T-helper 17 cell (primary cell): ENCODE measurements at regions not wholly inside any gene's neighbourhood (a gene's known extent, or its start where the extent isn't known, plus 50 kb on each side); places are given as distances from the start of the nearest gene placed in this dataset.
"Not testable (repeated sequence)": the region's sequence is repeated elsewhere in the genome, so short reads cannot be mapped to it uniquely, and the experiment has no call there.

ENCODE experiments used
- ATAC-seq: fragments of 150-1000 bp; cut with Tn5 transposase; 2 replicates; pipeline ENCODE4 v1.10.0; 2021; ENCODE audit warnings: mild to moderate bottlenecking, moderate library complexity
- DNase-seq, 3 donors: peaks; one replicate each; pipeline versions ENCODE4 v3.0.0 to v3.0.0-alpha.2; 2020 to 2021
- H3K9me3 ChIP-seq: one replicate; pipeline ENCODE4 v1.7.0; 2013; ENCODE audit warnings: low read length, mild to moderate bottlenecking; ENCODE audit not compliant: control insufficient read depth, poor library complexity, severe bottlenecking
- H3K27ac Mint-ChIP-seq: one replicate; pipeline ENCODE4 v1.8.0; 2022; ENCODE audit warnings: mild to moderate bottlenecking, moderate library complexity, mixed read lengths
- H3K27me3 Mint-ChIP-seq: one replicate; pipeline ENCODE4 v1.8.0; 2022; ENCODE audit warnings: mixed read lengths
- H3K36me3 Mint-ChIP-seq: one replicate; pipeline ENCODE4 v1.8.0; 2022; ENCODE audit warnings: low read depth, mixed read lengths
- H3K4me1 Mint-ChIP-seq: one replicate; pipeline ENCODE4 v1.8.0; 2022; ENCODE audit warnings: mild to moderate bottlenecking, mixed read lengths
- H3K4me3 Mint-ChIP-seq: one replicate; pipeline ENCODE4 v1.8.0; 2022; ENCODE audit warnings: mild to moderate bottlenecking, moderate library complexity, mixed read lengths

DNA sequence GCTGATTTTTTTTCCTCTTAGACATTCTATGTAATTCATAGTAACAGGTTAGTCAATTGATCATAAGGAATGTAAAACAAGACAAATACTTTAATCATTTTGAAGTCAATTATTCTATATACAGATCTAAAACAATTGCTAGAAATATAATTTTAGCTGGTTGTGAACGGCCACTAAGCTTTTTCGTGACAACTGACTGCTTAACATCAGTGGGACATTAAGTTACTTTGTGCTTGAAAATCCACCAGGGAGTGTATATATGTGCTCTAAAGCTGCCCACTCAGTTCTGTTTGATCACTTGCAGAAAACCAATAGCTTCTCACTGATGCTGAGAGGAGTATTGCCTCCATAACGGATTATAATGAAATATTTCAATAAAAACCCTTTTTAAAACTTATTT is 370.2 kb upstream of the CCNH start:
- H3K9me3 ChIP-seq: no peaks in the 10 kb centered on the region
- ATAC-seq (no peak), DNase-seq (no peak)
- Mint-ChIP-seq H3K4me1 (peaks cover 4% of the 10 kb centered on the region), H3K36me3 (no peaks in the 10 kb centered on the region), H3K4me3 (no peak overlapping the region), H3K27ac (no peak overlapping the region), H3K27me3 (peaks cover 55% of the 10 kb centered on the region)

DNA sequence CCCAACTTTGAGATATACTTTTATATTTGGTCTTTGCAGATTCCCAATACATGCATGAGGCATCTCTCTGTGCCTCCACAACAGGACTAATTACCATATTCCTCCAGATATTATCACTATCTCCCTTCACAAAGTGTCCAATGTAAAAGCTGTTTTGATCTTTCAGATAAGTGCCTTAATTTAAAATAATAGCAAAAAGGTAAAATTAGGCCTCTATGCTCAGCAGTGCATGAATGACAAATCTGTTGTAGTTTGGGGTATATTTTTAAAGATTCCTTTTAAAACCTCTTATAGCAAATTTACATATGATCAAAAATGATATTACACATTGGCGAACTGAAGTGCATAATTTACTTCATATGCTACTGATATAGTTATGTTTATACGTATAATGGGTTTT is 369.2 kb upstream of the CCNH start:
- no peak for DNase-seq
- peaks cover 4% of the 10 kb centered on the region for H3K4me1 Mint-ChIP-seq
- no peak overlapping the region for H3K4me3 Mint-ChIP-seq
- peaks cover 58% of the 10 kb centered on the region for H3K27me3 Mint-ChIP-seq
- ATAC-seq: no peak
- no peaks in the 10 kb centered on the region for H3K36me3 Mint-ChIP-seq
- H3K9me3 ChIP-seq: no peaks in the 10 kb centered on the region
- no peak overlapping the region for H3K27ac Mint-ChIP-seq

DNA sequence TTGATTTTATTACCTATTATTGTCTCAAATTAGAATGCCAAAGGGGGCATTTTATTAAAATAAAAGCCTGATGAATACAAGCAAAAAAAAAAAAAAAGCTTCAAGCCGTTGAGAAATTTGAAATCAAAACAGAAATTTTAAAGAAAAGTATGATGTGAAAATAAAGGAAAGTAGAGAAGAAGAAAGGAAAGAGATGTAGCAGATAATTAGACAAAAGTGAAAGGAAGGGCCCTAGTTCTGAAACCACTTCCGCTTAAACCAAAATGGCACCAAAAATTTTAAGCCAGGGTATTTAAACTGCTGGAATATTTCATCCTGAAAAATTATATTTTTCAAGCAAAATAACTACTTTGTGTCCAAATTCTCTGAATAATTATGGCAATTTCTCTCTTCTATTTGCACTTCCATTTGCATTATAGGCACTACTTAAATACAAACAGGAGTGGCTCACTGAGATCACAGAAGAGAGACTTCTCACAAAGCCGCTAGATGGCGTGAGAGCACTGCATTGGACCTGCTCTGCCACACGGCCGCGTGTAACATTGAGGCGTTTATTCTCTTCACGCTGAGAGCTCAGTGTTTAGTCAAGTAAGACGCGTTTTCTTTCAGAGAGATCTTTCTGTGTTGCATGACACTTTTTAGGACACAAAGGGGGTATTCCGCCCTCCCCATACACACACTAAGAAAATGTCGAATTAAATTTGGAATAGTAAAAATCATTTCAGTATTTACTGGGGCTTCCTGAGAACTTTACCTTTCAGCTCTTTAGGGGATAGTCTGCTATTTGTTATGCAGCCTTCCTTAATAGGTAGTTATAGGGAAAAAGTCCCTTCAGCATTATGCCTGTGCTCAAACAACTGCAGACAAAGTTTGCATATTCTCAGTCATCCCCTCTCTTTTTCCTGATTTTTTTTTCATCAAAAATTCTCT is 368.4 kb upstream of the CCNH start:
- peaks cover 4% of the 10 kb centered on the region for H3K4me1 Mint-ChIP-seq
- H3K4me3 Mint-ChIP-seq: no peak overlapping the region
- H3K36me3 Mint-ChIP-seq: no peaks in the 10 kb centered on the region
- H3K27ac Mint-ChIP-seq: no peak overlapping the region
- ATAC-seq: peak; percentile 99
- H3K27me3 Mint-ChIP-seq: peaks cover 60% of the 10 kb centered on the region
- peak; percentile 46 to 64 (median 50) for DNase-seq
- no peaks in the 10 kb centered on the region for H3K9me3 ChIP-seq

DNA sequence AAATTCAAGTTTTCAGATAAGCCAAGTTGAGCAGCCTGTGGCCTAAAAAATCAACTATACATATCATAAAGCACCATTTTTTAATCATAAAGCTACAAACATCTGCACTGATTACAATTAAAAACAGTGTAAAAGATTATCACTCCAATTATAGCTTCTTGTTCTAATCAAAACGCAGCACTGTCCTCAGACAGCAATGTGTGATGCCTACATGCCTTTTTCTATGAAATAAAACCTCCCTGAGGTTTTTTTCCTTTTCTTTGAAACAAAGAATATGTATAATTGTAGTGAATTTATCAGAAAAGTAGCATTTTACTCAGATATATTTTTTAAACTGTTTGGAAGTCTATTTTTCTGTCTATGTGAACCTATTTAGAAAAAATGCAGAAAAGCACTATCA is 366.1 kb upstream of the CCNH start:
- no peak overlapping the region for H3K27ac Mint-ChIP-seq
- no peak for DNase-seq
- H3K27me3 Mint-ChIP-seq: peaks cover 55% of the 10 kb centered on the region

DNA sequence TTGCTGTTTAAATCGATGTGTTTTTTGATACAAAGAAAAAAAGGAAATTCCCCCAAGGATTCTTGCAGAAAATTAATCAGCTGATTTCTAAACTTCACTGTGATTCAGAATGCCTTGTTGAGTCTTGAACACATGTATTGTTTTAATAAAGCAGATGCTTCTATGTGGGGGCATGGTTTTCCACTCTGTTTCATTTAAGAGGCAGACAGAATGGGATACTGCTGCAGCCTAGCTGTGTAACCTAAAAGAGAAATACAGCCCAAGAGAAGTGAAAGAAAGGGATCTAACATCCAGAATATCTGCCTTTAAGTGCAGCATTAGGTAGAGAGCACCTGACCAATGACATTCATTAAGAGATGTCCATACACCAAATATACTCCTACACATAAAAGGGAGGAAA is 365.1 kb upstream of the CCNH start:
- no peaks in the 10 kb centered on the region for H3K9me3 ChIP-seq
- ATAC-seq: no peak
- DNase-seq: no peak
- H3K27ac Mint-ChIP-seq: no peak overlapping the region
- H3K36me3 Mint-ChIP-seq: peaks cover 5% of the 10 kb centered on the region
- peaks cover 63% of the 10 kb centered on the region for H3K27me3 Mint-ChIP-seq
- peaks cover 2% of the 10 kb centered on the region for H3K4me1 Mint-ChIP-seq
- H3K4me3 Mint-ChIP-seq: no peak overlapping the region

More for the DNA sequence above, 366.1 kb upstream of the CCNH start:
- no peak for ATAC-seq
- Mint-ChIP-seq H3K4me1 (peaks cover 2% of the 10 kb centered on the region), H3K36me3 (peaks cover 2% of the 10 kb centered on the region), H3K4me3 (no peak overlapping the region)
- no peaks in the 10 kb centered on the region for H3K9me3 ChIP-seq

DNA sequence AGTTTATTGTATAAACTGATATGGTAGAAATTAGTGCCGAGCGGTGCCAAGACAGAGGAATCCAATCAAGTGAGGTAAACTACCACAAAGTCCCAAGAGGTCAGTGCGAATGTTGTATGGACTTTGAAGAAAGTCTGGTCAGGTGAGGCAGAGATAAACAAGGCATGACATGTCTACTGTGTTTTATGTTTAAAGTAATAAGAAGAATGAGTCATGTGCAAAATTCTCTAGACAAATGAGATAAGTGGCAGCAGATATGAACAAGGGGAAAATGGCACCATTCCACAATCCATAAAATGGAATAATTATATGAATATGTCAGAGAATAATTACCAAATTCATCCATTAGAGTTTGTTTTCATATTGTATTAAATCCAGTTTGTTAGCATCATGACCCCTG is 364.1 kb upstream of the CCNH start:
- H3K36me3 Mint-ChIP-seq: peaks cover 5% of the 10 kb centered on the region
- ATAC-seq: no peak
- H3K27me3 Mint-ChIP-seq: peaks cover 53% of the 10 kb centered on the region

DNA sequence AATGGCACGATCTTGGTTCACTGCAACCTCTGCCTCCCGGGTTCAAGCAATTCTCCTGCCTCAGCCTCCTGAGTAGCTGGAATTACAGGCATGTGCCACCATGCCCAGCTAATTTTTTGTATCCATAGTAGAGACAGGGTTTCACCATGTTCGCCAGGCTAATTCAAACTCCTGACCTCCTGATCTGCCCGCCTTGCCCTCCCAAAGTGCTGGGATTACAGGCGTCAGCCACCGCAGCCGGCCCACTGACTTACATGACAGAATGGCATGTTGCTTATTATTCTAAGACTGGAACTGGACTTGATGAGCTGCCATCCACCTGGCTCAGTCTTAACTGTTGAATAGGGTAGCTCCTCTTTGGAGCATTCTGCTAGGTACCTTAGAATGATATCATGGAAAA is 363.6 kb upstream of the CCNH start:
- H3K9me3 ChIP-seq, H3K36me3 Mint-ChIP-seq, ATAC-seq, H3K4me1 Mint-ChIP-seq, H3K4me3 Mint-ChIP-seq, DNase-seq, H3K27ac Mint-ChIP-seq: not testable (repeated sequence)
- H3K27me3 Mint-ChIP-seq: peaks cover 50% of the 10 kb centered on the region

More for the DNA sequence above, 364.1 kb upstream of the CCNH start:
- H3K4me1 Mint-ChIP-seq: peaks cover 2% of the 10 kb centered on the region
- no peaks in the 10 kb centered on the region for H3K9me3 ChIP-seq
- no peak overlapping the region for H3K4me3 Mint-ChIP-seq
- H3K27ac Mint-ChIP-seq: no peak overlapping the region
- no peak for DNase-seq

DNA sequence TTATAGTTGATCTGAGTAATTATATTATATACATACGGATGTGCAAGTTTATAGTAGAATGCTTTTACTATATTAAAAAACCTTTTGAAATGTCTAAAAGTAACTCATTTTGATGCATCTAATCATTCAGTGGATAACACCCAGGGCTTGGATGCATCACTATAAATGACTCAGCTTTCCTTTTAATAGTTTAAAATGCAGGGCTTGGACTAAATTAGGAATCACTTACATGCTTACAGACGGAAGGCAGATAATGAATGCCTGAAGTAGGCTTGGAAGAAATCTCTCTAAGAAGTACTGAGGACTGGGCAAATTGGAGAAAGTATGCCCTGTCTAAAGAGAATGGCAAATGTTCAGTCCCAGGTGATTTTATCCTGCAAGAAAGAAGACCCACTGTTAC is 362.5 kb upstream of the CCNH start:
- no peak for DNase-seq
- H3K27me3 Mint-ChIP-seq: peaks cover 52% of the 10 kb centered on the region
- H3K36me3 Mint-ChIP-seq: peaks cover 5% of the 10 kb centered on the region

DNA sequence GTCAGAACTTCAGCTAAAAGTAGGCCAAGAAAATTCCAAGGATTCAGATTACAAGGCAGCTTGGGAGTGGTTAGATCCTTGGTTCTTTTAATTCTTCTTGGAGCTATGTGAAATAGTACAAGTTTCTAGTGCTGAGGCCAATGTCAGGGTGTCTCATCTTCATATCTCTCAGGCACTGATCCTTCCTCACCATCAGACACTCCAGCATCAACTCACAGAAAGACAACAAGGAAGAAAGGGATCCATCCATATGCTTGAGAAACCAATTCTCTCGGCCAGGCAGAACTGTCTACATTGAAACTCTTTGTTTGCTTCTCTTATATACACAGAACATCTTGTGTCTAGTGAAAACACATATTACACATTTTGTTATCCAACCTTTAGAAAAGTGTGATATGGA is 362.1 kb upstream of the CCNH start:
- H3K27me3 Mint-ChIP-seq: peaks cover 54% of the 10 kb centered on the region
- no peak for ATAC-seq
- no peaks in the 10 kb centered on the region for H3K9me3 ChIP-seq
- DNase-seq: no peak
- no peak overlapping the region for H3K27ac Mint-ChIP-seq
- H3K4me1 Mint-ChIP-seq: no peaks in the 10 kb centered on the region
- H3K36me3 Mint-ChIP-seq: peaks cover 5% of the 10 kb centered on the region
- H3K4me3 Mint-ChIP-seq: no peak overlapping the region

More for the DNA sequence above, 362.5 kb upstream of the CCNH start:
- Mint-ChIP-seq H3K4me1 (no peaks in the 10 kb centered on the region), H3K27ac (no peak overlapping the region), H3K4me3 (no peak overlapping the region)
- ATAC-seq: no peak
- no peaks in the 10 kb centered on the region for H3K9me3 ChIP-seq

DNA sequence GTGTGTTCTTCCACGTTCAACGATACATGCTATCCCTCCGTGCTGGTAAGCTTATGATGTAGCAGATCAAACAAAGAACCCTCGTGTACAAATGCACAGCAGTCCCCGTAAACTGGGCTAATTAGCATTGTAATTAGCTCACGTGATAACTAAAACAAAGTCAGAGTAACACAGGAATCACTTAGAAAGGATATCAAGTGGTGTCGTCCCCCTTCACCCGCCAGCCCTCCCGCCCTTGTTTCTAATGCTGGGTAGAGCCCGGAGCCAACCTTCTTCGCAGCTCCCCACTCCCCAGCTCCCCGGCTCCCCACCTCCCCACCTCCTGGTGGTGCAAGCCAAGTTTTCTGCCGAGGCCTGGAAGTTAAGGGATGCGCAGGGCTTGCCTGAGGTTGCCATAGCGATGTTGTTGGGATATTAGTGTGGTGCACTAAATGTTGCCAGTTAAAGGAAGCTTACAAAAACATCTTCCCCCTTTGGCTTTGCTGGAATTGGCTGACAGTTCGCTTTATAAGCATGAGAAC is 357.9 kb upstream of the CCNH start:
- ATAC-seq: no peak
- H3K27ac Mint-ChIP-seq: no peak overlapping the region

DNA sequence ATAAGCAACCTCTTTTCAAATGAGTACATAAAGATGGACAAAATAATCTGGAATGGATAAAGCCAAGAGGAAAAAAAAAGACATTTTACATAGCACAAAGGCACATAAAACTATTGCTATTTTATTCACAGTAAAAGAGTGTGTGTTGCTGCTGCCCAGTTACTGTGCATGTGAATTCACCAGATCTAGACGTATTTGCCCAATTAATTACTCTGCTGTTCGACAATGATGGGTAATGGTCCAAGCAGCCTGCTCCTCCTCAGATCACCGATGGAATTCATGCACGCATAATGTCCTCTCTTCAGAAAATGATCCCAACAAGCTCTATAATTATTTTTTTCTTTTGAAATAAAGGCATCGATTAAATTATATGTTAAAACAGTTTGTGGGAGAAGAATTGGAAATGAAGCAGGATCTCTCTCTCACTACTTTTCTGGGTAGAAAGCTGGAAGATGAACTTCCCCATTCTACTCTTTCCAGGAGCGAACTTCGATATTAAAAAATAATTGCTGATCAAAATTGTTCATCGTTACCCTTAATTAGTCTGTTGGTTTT is 357.4 kb upstream of the CCNH start:
- Mint-ChIP-seq H3K27ac (no peak overlapping the region), H3K4me1 (no peaks in the 10 kb centered on the region), H3K36me3 (peaks cover 5% of the 10 kb centered on the region), H3K27me3 (peaks cover 58% of the 10 kb centered on the region), H3K4me3 (no peak overlapping the region)
- H3K9me3 ChIP-seq: no peaks in the 10 kb centered on the region
- DNase-seq: no peak
- no peak for ATAC-seq

More for the DNA sequence above, 357.9 kb upstream of the CCNH start:
- DNase-seq: no peak
- H3K4me1 Mint-ChIP-seq: no peaks in the 10 kb centered on the region
- no peaks in the 10 kb centered on the region for H3K9me3 ChIP-seq
- H3K27me3 Mint-ChIP-seq: peaks cover 59% of the 10 kb centered on the region
- H3K36me3 Mint-ChIP-seq: peaks cover 5% of the 10 kb centered on the region
- H3K4me3 Mint-ChIP-seq: no peak overlapping the region

DNA sequence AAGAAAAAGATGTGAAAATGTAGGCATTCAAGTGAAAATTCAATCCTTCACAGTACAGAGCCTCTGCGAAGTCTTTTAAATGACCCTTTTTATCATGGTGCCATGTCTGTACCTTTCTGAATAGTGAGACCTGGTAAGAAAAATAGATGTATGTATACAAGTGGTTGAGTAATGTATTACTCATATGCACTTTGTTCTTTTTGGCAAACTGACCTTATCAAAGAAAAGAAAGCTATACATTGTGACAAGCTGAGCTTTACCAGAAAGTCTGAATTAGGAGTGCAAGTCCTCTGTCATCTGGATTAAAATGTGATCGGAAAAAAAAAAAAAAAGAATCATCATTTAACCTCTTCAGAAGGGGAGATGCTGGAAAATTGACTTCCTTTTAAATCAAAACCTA is 356.4 kb upstream of the CCNH start:
- no peak for DNase-seq
- H3K4me3 Mint-ChIP-seq: no peak overlapping the region
- H3K27me3 Mint-ChIP-seq: peaks cover 50% of the 10 kb centered on the region
- H3K36me3 Mint-ChIP-seq: peaks cover 3% of the 10 kb centered on the region
- no peaks in the 10 kb centered on the region for H3K4me1 Mint-ChIP-seq
- H3K27ac Mint-ChIP-seq: no peak overlapping the region
- no peaks in the 10 kb centered on the region for H3K9me3 ChIP-seq
- ATAC-seq: no peak

DNA sequence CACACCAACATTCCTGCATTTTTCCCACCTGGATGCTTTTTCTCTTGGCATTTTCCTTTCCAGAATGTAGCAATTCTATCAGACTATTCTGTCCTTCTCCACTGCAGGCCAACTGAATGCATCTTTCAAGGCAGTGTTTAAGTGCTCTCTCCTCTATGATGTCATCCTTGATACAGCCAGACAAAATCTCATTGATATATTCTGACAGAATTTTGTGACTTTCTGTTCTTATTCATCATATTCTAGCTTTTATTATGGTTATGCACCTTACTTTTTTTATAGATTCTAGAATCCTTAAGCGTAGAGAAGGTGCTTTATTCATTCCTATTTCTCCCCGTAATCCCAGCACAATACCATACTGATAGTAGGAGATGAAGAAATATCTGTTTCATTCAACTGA is 355.5 kb upstream of the CCNH start:
- no peak for DNase-seq
- no peak for ATAC-seq
- H3K4me1 Mint-ChIP-seq: no peaks in the 10 kb centered on the region
- H3K4me3 Mint-ChIP-seq: no peak overlapping the region
- H3K36me3 Mint-ChIP-seq: no peaks in the 10 kb centered on the region
- H3K9me3 ChIP-seq: no peaks in the 10 kb centered on the region
- H3K27me3 Mint-ChIP-seq: peaks cover 48% of the 10 kb centered on the region
- H3K27ac Mint-ChIP-seq: no peak overlapping the region
